Uterus (tissue), 3 donors: ENCODE measurements at regions not wholly inside any gene's neighbourhood (a gene's known extent, or its start where the extent isn't known, plus 50 kb on each side); places are given as distances from the start of the nearest gene placed in this dataset.

Source experiments
- DNase-seq, 2 donors: peaks; one replicate each; pipeline ENCODE4 v3.0.0-alpha.2; 2019 to 2020
- H3K27ac ChIP-seq, 2 donors: fragments of 200-600 bp; sonication (generic); 1 replicate in 1 of 2; 2 replicates in 1 of 2; pipeline ENCODE4 v1.5.1; 2016 to 2018
- H3K27me3 ChIP-seq, 2 donors: fragments of 200-600 bp; sonication (generic); one replicate each; pipeline ENCODE4 v1.5.1; 2018 to 2019; ENCODE audit warnings: control low read depth in 1 of 2
- H3K36me3 ChIP-seq, 2 donors: fragments of 200-600 bp; sonication (generic); one replicate each; pipeline ENCODE4 v1.5.1; 2019; ENCODE audit warnings: control low read depth in 1 of 2
- H3K4me1 ChIP-seq, 2 donors: fragments of 200-600 bp; sonication (generic); one replicate each; pipeline ENCODE4 v1.5.1; 2018 to 2019; ENCODE audit warnings: control low read depth in 1 of 2
- H3K4me3 ChIP-seq, 2 donors: fragments of 200-600 bp; sonication (generic); 1 replicate in 1 of 2; 2 replicates in 1 of 2; pipeline ENCODE4 v1.5.1; 2018 to 2019; ENCODE audit warnings: mild to moderate bottlenecking in 1 of 2
- H3K9me3 ChIP-seq, 2 donors: fragments of 200-600 bp; sonication (generic); one replicate each; pipeline ENCODE4 v1.5.1; 2019; ENCODE audit warnings: control low read depth in 1 of 2
- CTCF ChIP-seq, 4 experiments: fragments of 200-600 bp in 2 of 4; fragments of 450-650 bp in 2 of 4; sonication (generic) in 2 of 4; IDR thresholded peaks; one replicate each; pipeline ENCODE4 v1.5.1; 2016 to 2019; ENCODE audit warnings: antibody characterized with exemption in 4 of 4, mild to moderate bottlenecking in 2 of 4, moderate library complexity in 1 of 4
- POLR2A ChIP-seq, 2 donors: fragments of 450-650 bp; IDR thresholded peaks; one replicate each; pipeline ENCODE4 v1.6.1; 2016; ENCODE audit warnings: antibody characterized with exemption in 2 of 2, mild to moderate bottlenecking in 1 of 2, moderate library complexity in 1 of 2
- intact Hi-C: fragments of 100-400 bp; cut with DNase I; formaldehyde crosslinking; loops from one replicate; pipeline ENCODE4 v1.15.1; 2023; ENCODE audit warnings: low total_unique reads
- donor health status: DM: yes; HTN: yes; CAD: no.

- Histone ChIP-seq H3K27me3 (no peaks in the 10 kb centered on the region), H3K9me3 (no peaks in the 10 kb centered on the region), H3K36me3 (no peaks in the 10 kb centered on the region), H3K27ac (no peak overlapping the region), H3K4me1 (no peaks in the 10 kb centered on the region), H3K4me3 (no peak overlapping the region)
- no peak for DNase-seq
- intact Hi-C loops = no loop called here
- TF ChIP-seq POLR2A (IDR thresholded peaks at IDR 0.05) (no peak), CTCF (IDR thresholded peaks at IDR 0.05) (no peak)
Measured at GRCh38 chr4:132918096-132918495, 231.0 kb upstream of the PCDH10 start.

- DNase-seq = no peak
- Histone ChIP-seq H3K4me3 (no peak overlapping the region), H3K27me3 (no peaks in the 10 kb centered on the region), H3K4me1 (no peaks in the 10 kb centered on the region), H3K27ac (no peak overlapping the region), H3K36me3 (no peaks in the 10 kb centered on the region), H3K9me3 (no peaks in the 10 kb centered on the region)
- TF ChIP-seq CTCF (IDR thresholded peaks at IDR 0.05) (no peak), POLR2A (IDR thresholded peaks at IDR 0.05) (no peak)
- intact Hi-C loops = no loop called here
Measured at GRCh38 chr4:132923516-132923915, 225.6 kb upstream of the PCDH10 start.

DNA sequence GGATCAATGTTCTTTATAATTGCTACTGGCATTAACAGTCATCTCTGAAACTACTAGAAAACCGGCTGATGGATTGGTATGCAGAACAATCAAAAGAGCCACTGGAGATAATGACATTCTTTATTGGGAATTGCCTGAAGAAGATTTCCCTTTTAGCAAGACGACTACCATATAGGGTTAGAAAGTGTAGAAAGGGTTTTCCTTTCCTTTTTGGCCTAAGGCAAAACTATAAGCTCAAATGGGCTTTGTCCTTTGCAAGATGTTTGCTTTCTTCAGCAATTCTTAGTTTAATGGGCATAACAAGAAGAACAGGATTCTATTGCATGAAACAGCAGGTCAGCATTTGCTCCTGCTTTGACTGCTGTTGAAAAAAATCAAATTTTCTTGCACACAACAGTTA is 214.2 kb upstream of the PCDH10 start:
- Histone ChIP-seq H3K4me3 (no peak overlapping the region), H3K9me3 (no peaks in the 10 kb centered on the region), H3K27ac (no peak overlapping the region), H3K4me1 (no peaks in the 10 kb centered on the region), H3K36me3 (no peaks in the 10 kb centered on the region), H3K27me3 (no peaks in the 10 kb centered on the region)
- intact Hi-C loops = no loop called here
- DNase-seq = no peak
- TF ChIP-seq CTCF (IDR thresholded peaks at IDR 0.05) (no peak), POLR2A (IDR thresholded peaks at IDR 0.05) (no peak)

GRCh38 chr4:132955146-132955545 is 193.9 kb upstream of the PCDH10 start:
- Histone ChIP-seq H3K4me3 (no peak overlapping the region), H3K27ac (no peak overlapping the region), H3K36me3 (no peaks in the 10 kb centered on the region), H3K9me3 (no peaks in the 10 kb centered on the region), H3K27me3 (no peaks in the 10 kb centered on the region), H3K4me1 (no peaks in the 10 kb centered on the region)
- TF ChIP-seq CTCF (IDR thresholded peaks at IDR 0.05) = no peak
- TF ChIP-seq POLR2A (IDR thresholded peaks at IDR 0.05) = no peak
- no peak for DNase-seq
- intact Hi-C loops = no loop called here

GRCh38 chr4:132956962-132957361 is 192.1 kb upstream of the PCDH10 start:
- no peak for DNase-seq
- no peaks in the 10 kb centered on the region for H3K27me3 ChIP-seq
- intact Hi-C loops = no loop called here
- H3K9me3 ChIP-seq = no peaks in the 10 kb centered on the region
- TF ChIP-seq CTCF (IDR thresholded peaks at IDR 0.05) = no peak
- TF ChIP-seq POLR2A (IDR thresholded peaks at IDR 0.05) = no peak
- H3K4me3 ChIP-seq = no peak overlapping the region
- no peaks in the 10 kb centered on the region for H3K36me3 ChIP-seq
- no peak overlapping the region for H3K27ac ChIP-seq
- no peaks in the 10 kb centered on the region for H3K4me1 ChIP-seq
